ENCODE measurements at regions not wholly inside any gene's neighbourhood (a gene's known extent, or its start where the extent isn't known, plus 50 kb on each side); places are given as distances from the start of the nearest gene placed in this dataset.

- DNase-seq (ENCODE audit: insufficient read length, low spot score, missing footprints) = no peak
- H2AFZ ChIP-seq (ENCODE audit: low read length) = no peak overlapping the region
- H3K79me2 ChIP-seq (ENCODE audit: insufficient read depth, low read length) = no peaks in the 10 kb centered on the region
- peaks cover 44% of the 10 kb centered on the region for H3K4me1 ChIP-seq (ENCODE audit: insufficient read depth, low read length)
- H4K20me1 ChIP-seq (ENCODE audit: insufficient read depth, low read length) = no peaks in the 10 kb centered on the region
- no peak overlapping the region for H3K4me3 ChIP-seq (ENCODE audit: insufficient read depth, low read length)
- H3K27ac ChIP-seq (ENCODE audit: low read depth, low read length) = peak overlapping the region; percentile 64
- no peak overlapping the region for H3K4me2 ChIP-seq (ENCODE audit: insufficient read depth, low read length)
- H3K27me3 ChIP-seq (ENCODE audit: insufficient read depth, low read length) = no peaks in the 10 kb centered on the region
- H3K36me3 ChIP-seq (ENCODE audit: insufficient read depth, low read length) = no peaks in the 10 kb centered on the region
- no peaks in the 10 kb centered on the region for H3K9me3 ChIP-seq (ENCODE audit: low read depth, low read length)
- TF ChIP-seq CTCF (IDR thresholded peaks at IDR 0.05; ENCODE audit: extremely low read depth, low read depth, low read length) = no peak
Observed at GRCh38 chr2:215602997-215603396, 167.1 kb upstream of the FN1 start.

GRCh38 chr2:215601990-215602721 is 166.3 kb upstream of the FN1 start:
- Histone ChIP-seq H4K20me1 (ENCODE audit: insufficient read depth, low read length) (no peaks in the 10 kb centered on the region), H2AFZ (ENCODE audit: low read length) (no peak overlapping the region), H3K27ac (ENCODE audit: low read depth, low read length) (peak overlapping the region; percentile 64), H3K79me2 (ENCODE audit: insufficient read depth, low read length) (no peaks in the 10 kb centered on the region), H3K4me3 (ENCODE audit: insufficient read depth, low read length) (no peak overlapping the region), H3K4me1 (ENCODE audit: insufficient read depth, low read length) (peaks cover 47% of the 10 kb centered on the region), H3K36me3 (ENCODE audit: insufficient read depth, low read length) (no peaks in the 10 kb centered on the region), H3K9me3 (ENCODE audit: low read depth, low read length) (no peaks in the 10 kb centered on the region), H3K4me2 (ENCODE audit: insufficient read depth, low read length) (peak overlapping the region; percentile 2), H3K27me3 (ENCODE audit: insufficient read depth, low read length) (no peaks in the 10 kb centered on the region)
- peak; percentile 58 for DNase-seq (ENCODE audit: insufficient read length, low spot score, missing footprints)
- no peak for TF ChIP-seq CTCF (IDR thresholded peaks at IDR 0.05; ENCODE audit: extremely low read depth, low read depth, low read length)

- TF ChIP-seq CTCF (IDR thresholded peaks at IDR 0.05; ENCODE audit: extremely low read depth, low read depth, low read length) = no peak
- DNase-seq (ENCODE audit: insufficient read length, low spot score, missing footprints) = no peak
- no peaks in the 10 kb centered on the region for H4K20me1 ChIP-seq (ENCODE audit: insufficient read depth, low read length)
Observed at GRCh38 chr2:215601526-215601925, 165.7 kb upstream of the FN1 start.

GRCh38 chr2:215598376-215598975 is 162.6 kb upstream of the FN1 start:
- Histone ChIP-seq H3K9me3 (ENCODE audit: low read depth, low read length) (no peaks in the 10 kb centered on the region), H3K27ac (ENCODE audit: low read depth, low read length) (peak overlapping the region; percentile 79), H3K79me2 (ENCODE audit: insufficient read depth, low read length) (no peaks in the 10 kb centered on the region), H3K36me3 (ENCODE audit: insufficient read depth, low read length) (no peaks in the 10 kb centered on the region), H3K4me2 (ENCODE audit: insufficient read depth, low read length) (peak overlapping the region; percentile 8), H3K4me1 (ENCODE audit: insufficient read depth, low read length) (peaks cover 57% of the 10 kb centered on the region), H2AFZ (ENCODE audit: low read length) (no peak overlapping the region), H3K4me3 (ENCODE audit: insufficient read depth, low read length) (no peak overlapping the region), H3K27me3 (ENCODE audit: insufficient read depth, low read length) (no peaks in the 10 kb centered on the region), H4K20me1 (ENCODE audit: insufficient read depth, low read length) (no peaks in the 10 kb centered on the region)
- DNase-seq (ENCODE audit: insufficient read length, low spot score, missing footprints) = no peak
- TF ChIP-seq CTCF (IDR thresholded peaks at IDR 0.05; ENCODE audit: extremely low read depth, low read depth, low read length) = no peak

More at GRCh38 chr2:215601526-215601925, 165.7 kb upstream of the FN1 start:
- H3K27ac ChIP-seq (ENCODE audit: low read depth, low read length) = peak overlapping the region; percentile 64
- no peak overlapping the region for H3K4me3 ChIP-seq (ENCODE audit: insufficient read depth, low read length)
- no peak overlapping the region for H2AFZ ChIP-seq (ENCODE audit: low read length)
- no peaks in the 10 kb centered on the region for H3K9me3 ChIP-seq (ENCODE audit: low read depth, low read length)
- H3K4me1 ChIP-seq (ENCODE audit: insufficient read depth, low read length) = peaks cover 47% of the 10 kb centered on the region
- no peak overlapping the region for H3K4me2 ChIP-seq (ENCODE audit: insufficient read depth, low read length)
- H3K79me2 ChIP-seq (ENCODE audit: insufficient read depth, low read length) = no peaks in the 10 kb centered on the region
- H3K27me3 ChIP-seq (ENCODE audit: insufficient read depth, low read length) = no peaks in the 10 kb centered on the region
- H3K36me3 ChIP-seq (ENCODE audit: insufficient read depth, low read length) = no peaks in the 10 kb centered on the region

Measured in osteoblast (primary cell).